Endodermal cell (in vitro differentiated cells): ENCODE measurements at regions not wholly inside any gene's neighbourhood (a gene's known extent, or its start where the extent isn't known, plus 50 kb on each side); places are given as distances from the start of the nearest gene placed in this dataset.

ENCODE experiments used
- DNase-seq: peaks from one replicate; pipeline ENCODE4 v3.0.0-alpha.2; 2017
- H3K27ac ChIP-seq: 2 replicates; pipeline ENCODE4 v1.5.1; 2013; ENCODE audit warnings: mild to moderate bottlenecking, low read depth, low read length, moderate library complexity
- H3K27me3 ChIP-seq: 2 replicates; pipeline ENCODE4 v1.6.1; 2013; ENCODE audit warnings: mild to moderate bottlenecking, low read length, moderate library complexity; ENCODE audit not compliant: insufficient read depth, control insufficient read depth, poor library complexity, severe bottlenecking
- H3K36me3 ChIP-seq: 2 replicates; pipeline ENCODE4 v1.7.0; 2013; ENCODE audit warnings: mild to moderate bottlenecking, low read length, moderate library complexity; ENCODE audit not compliant: control insufficient read depth, insufficient read depth
- H3K4me1 ChIP-seq: one replicate; pipeline ENCODE4 v1.7.0; 2013; ENCODE audit warnings: low read length; ENCODE audit not compliant: control insufficient read depth, insufficient read depth
- H3K4me3 ChIP-seq: 2 replicates; pipeline ENCODE4 v1.5.1; 2013; ENCODE audit warnings: mild to moderate bottlenecking, low read length, moderate library complexity
- H3K9ac ChIP-seq: 2 replicates; pipeline ENCODE4 v1.6.1; 2013; ENCODE audit warnings: mild to moderate bottlenecking, low read length, moderate library complexity; ENCODE audit not compliant: poor library complexity, severe bottlenecking; ENCODE audit errors: extremely low read depth
- H3K9me3 ChIP-seq: 2 replicates; pipeline ENCODE4 v1.6.1; 2013; ENCODE audit warnings: mild to moderate bottlenecking, low read length, moderate library complexity; ENCODE audit not compliant: control insufficient read depth
- H3K27ac Mint-ChIP-seq: 2 replicates; pipeline ENCODE4 v1.8.0; 2020; ENCODE audit warnings: mixed read lengths
- H3K27me3 Mint-ChIP-seq: 2 replicates; pipeline ENCODE4 v1.8.0; 2021; ENCODE audit warnings: mild to moderate bottlenecking, mixed read lengths; ENCODE audit not compliant: insufficient read depth
- H3K36me3 Mint-ChIP-seq: 2 replicates; pipeline ENCODE4 v1.8.0; 2020; ENCODE audit warnings: low read depth, mixed read lengths
- H3K4me1 Mint-ChIP-seq: 2 replicates; pipeline ENCODE4 v1.8.0; 2020; ENCODE audit warnings: mixed read lengths
- H3K4me3 Mint-ChIP-seq: 2 replicates; pipeline ENCODE4 v1.8.0; 2020; ENCODE audit warnings: mild to moderate bottlenecking, moderate library complexity, mixed read lengths
- H3K9me3 Mint-ChIP-seq: 2 replicates; pipeline ENCODE4 v1.8.0; 2020; ENCODE audit warnings: mild to moderate bottlenecking, mixed read lengths
- CTCF ChIP-seq: fragments of 200-600 bp; sonication (generic); conservative IDR thresholded peaks from 2 replicates; pipeline ENCODE4 v1.5.0; 2021; ENCODE audit warnings: antibody characterized with exemption, mild to moderate bottlenecking
- WGBS, 2 experiments: methylation state at CpG; one replicate each; pipeline versions ENCODE4 v1.1.5 to v1.1.7; 2013; ENCODE audit warnings: missing lambda C conversion rate in 2 of 2, mixed read lengths in 1 of 2; ENCODE audit not compliant: insufficient coverage in 1 of 2, insufficient read length in 1 of 2; 5-methylcytosine and 5-hydroxymethylcytosine counted together

- no peaks in the 10 kb centered on the region for H3K4me1 ChIP-seq
- H3K9ac ChIP-seq: no peak overlapping the region
- peaks cover 2% of the 10 kb centered on the region for H3K27me3 Mint-ChIP-seq
- H3K36me3 ChIP-seq: no peaks in the 10 kb centered on the region
- H3K27me3 ChIP-seq: no peaks in the 10 kb centered on the region
- H3K36me3 Mint-ChIP-seq: no peaks in the 10 kb centered on the region
- no peak for TF ChIP-seq CTCF
- 90 to 95% methylated on average over 2 of the region's 2 CpGs for WGBS, 2 experiments
- no peak overlapping the region for H3K27ac Mint-ChIP-seq
- H3K9me3 Mint-ChIP-seq: no peaks in the 10 kb centered on the region
- H3K9me3 ChIP-seq: no peaks in the 10 kb centered on the region
- H3K4me3 Mint-ChIP-seq: no peak overlapping the region
- H3K4me3 ChIP-seq: no peak overlapping the region
- H3K4me1 Mint-ChIP-seq: no peaks in the 10 kb centered on the region
- no peak for DNase-seq
- no peak overlapping the region for H3K27ac ChIP-seq
Measured at GRCh38 chr12:131497966-131498365, 212.9 kb upstream of the SFSWAP start.

- no peak overlapping the region for H3K27ac ChIP-seq
- Mint-ChIP-seq H3K36me3 (no peaks in the 10 kb centered on the region), H3K9me3 (no peaks in the 10 kb centered on the region), H3K27ac (no peak overlapping the region), H3K4me3 (no peak overlapping the region), H3K4me1 (no peaks in the 10 kb centered on the region), H3K27me3 (peaks cover 2% of the 10 kb centered on the region)
- no peak for TF ChIP-seq CTCF
- no peak overlapping the region for H3K9ac ChIP-seq
- H3K9me3 ChIP-seq: no peaks in the 10 kb centered on the region
- H3K27me3 ChIP-seq: no peaks in the 10 kb centered on the region
- H3K4me3 ChIP-seq: no peak overlapping the region
- no peaks in the 10 kb centered on the region for H3K36me3 ChIP-seq
- no peak for DNase-seq
- 93 to 100% methylated on average over 1 of the region's 1 CpG for WGBS, 2 experiments
- no peaks in the 10 kb centered on the region for H3K4me1 ChIP-seq
Measured at GRCh38 chr12:131499160-131499863, 211.6 kb upstream of the SFSWAP start.

- WGBS, 2 experiments: 75 to 82% methylated on average over 1 of the region's 1 CpG
- Histone ChIP-seq H3K36me3 (no peaks in the 10 kb centered on the region), H3K4me3 (no peak overlapping the region), H3K9ac (no peak overlapping the region), H3K9me3 (no peaks in the 10 kb centered on the region), H3K4me1 (no peaks in the 10 kb centered on the region), H3K27me3 (no peaks in the 10 kb centered on the region), H3K27ac (no peak overlapping the region)
- no peak for DNase-seq
- H3K4me3 Mint-ChIP-seq: no peak overlapping the region
- H3K36me3 Mint-ChIP-seq: no peaks in the 10 kb centered on the region
- peaks cover 2% of the 10 kb centered on the region for H3K27me3 Mint-ChIP-seq
- H3K9me3 Mint-ChIP-seq: no peaks in the 10 kb centered on the region
- no peak overlapping the region for H3K27ac Mint-ChIP-seq
- no peaks in the 10 kb centered on the region for H3K4me1 Mint-ChIP-seq
- no peak for TF ChIP-seq CTCF
Measured at GRCh38 chr12:131499864-131500190, 211.1 kb upstream of the SFSWAP start.
